C4-2B (cell line): ENCODE measurements at regions not wholly inside any gene's neighbourhood (a gene's known extent, or its start where the extent isn't known, plus 50 kb on each side); places are given as distances from the start of the nearest gene placed in this dataset.

Source experiments
- ZFX ChIP-seq: fragments of 450-650 bp; IDR thresholded peaks from 2 replicates; pipeline ENCODE4 v1.6.1; 2017
- TF ChIP-seq, protein P1 (sequence below): fragments of 450-650 bp; conservative IDR thresholded peaks from 2 replicates; pipeline ENCODE4 v1.5.1; 2017; ENCODE audit warnings: mild to moderate bottlenecking

DNA sequence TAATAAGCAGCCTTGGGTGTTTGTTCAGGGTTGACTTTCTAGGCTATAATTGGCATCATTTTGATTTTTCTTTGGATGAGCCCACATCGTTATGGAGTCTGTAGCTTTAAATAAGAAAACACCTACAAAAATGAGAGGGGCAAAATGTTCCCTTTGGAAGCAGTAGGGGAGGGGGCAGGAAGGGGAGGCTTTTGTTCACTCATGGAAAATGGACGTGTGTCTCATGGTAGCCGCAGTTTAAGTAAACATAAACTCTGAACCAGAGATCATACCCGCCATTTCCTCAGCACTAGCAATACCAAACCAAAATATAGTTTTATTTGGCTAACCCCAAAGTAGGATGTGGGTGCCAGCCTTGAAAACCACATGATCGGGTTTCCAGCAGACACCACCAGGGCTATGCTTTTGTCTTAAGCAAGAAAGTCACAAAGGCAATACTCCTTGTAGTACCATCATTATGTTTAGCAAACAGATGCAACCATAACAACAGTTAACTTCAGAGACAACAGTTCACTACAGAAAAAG, 572.5 kb upstream of the JAG1 start:
- TF ChIP-seq, protein P1, sequence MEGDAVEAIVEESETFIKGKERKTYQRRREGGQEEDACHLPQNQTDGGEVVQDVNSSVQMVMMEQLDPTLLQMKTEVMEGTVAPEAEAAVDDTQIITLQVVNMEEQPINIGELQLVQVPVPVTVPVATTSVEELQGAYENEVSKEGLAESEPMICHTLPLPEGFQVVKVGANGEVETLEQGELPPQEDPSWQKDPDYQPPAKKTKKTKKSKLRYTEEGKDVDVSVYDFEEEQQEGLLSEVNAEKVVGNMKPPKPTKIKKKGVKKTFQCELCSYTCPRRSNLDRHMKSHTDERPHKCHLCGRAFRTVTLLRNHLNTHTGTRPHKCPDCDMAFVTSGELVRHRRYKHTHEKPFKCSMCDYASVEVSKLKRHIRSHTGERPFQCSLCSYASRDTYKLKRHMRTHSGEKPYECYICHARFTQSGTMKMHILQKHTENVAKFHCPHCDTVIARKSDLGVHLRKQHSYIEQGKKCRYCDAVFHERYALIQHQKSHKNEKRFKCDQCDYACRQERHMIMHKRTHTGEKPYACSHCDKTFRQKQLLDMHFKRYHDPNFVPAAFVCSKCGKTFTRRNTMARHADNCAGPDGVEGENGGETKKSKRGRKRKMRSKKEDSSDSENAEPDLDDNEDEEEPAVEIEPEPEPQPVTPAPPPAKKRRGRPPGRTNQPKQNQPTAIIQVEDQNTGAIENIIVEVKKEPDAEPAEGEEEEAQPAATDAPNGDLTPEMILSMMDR: no peak
- TF ChIP-seq ZFX: no peak
